ENCODE measurements at regions not wholly inside any gene's neighbourhood (a gene's known extent, or its start where the extent isn't known, plus 50 kb on each side); places are given as distances from the start of the nearest gene placed in this dataset.

DNA sequence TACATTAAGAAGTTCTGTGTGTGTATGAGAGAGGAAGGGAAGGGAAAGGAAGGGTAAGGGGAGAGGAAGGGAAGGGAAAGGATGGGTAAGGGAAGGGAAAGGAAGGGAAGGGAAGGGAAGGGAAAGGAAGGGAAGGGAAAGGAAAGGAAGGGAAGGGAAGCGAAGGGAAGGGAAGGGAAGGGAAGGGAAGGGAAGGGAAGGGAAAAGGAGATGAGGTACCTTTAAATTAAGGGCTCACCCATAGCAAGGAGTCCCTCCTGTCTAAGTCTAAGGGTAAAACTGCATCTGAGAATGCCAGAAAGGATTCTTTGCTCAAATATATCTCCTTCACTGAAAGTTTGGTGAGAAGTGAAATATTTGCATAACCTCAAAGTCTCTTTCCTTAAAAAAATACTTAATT lies 572.1 kb upstream of the ADAMTS9 start:
- TF ChIP-seq CTCF (IDR thresholded peaks at IDR 0.05; ENCODE audit: insufficient read depth, low read depth, low read length) (no peak), EZH2 (IDR thresholded peaks at IDR 0.05; ENCODE audit: insufficient read depth, low read length) (no peak)
